Superior temporal gyrus (tissue), 1 donor: ENCODE measurements at regions not wholly inside any gene's neighbourhood (a gene's known extent, or its start where the extent isn't known, plus 50 kb on each side); places are given as distances from the start of the nearest gene placed in this dataset.

Source experiments
- DNase-seq: peaks from one replicate; pipeline ENCODE4 v3.0.0-alpha.2; 2016; ENCODE audit errors: extremely low spot score

- DNase-seq = no peak
Observed at GRCh38 chr11:131232261-131232660, 138.2 kb upstream of the NTM start.

- no peak for DNase-seq
Observed at GRCh38 chr11:131234221-131234620, 136.2 kb upstream of the NTM start.

GRCh38 chr11:131235328-131236298, 134.8 kb upstream of the NTM start:
- DNase-seq = no peak

GRCh38 chr11:131240421-131240820, 130.0 kb upstream of the NTM start:
- DNase-seq = no peak

- no peak for DNase-seq
Observed at GRCh38 chr11:131242476-131243000, 127.9 kb upstream of the NTM start.

- DNase-seq = no peak
Observed at GRCh38 chr11:131246156-131246555, 124.3 kb upstream of the NTM start.

- peak; percentile 84 for DNase-seq
Observed at GRCh38 chr11:131246663-131247062, 123.8 kb upstream of the NTM start.

GRCh38 chr11:131248588-131248987, 121.8 kb upstream of the NTM start:
- DNase-seq = no peak

- DNase-seq = no peak
Observed at GRCh38 chr11:131253142-131253655, 117.2 kb upstream of the NTM start.

GRCh38 chr11:131253656-131254151, 116.7 kb upstream of the NTM start:
- DNase-seq = no peak

- no peak for DNase-seq
Observed at GRCh38 chr11:131254254-131254653, 116.2 kb upstream of the NTM start.

- DNase-seq = no peak
Observed at GRCh38 chr11:131274233-131274632, 96.2 kb upstream of the NTM start.

GRCh38 chr11:131275580-131275979, 94.8 kb upstream of the NTM start:
- DNase-seq = peak; percentile 33

- peak; percentile 85 for DNase-seq
Observed at GRCh38 chr11:131278472-131278871, 91.9 kb upstream of the NTM start.

- no peak for DNase-seq
Observed at GRCh38 chr11:131279654-131280384, 90.6 kb upstream of the NTM start.

- DNase-seq = no peak
Observed at GRCh38 chr11:131281316-131281715, 89.1 kb upstream of the NTM start.

- no peak for DNase-seq
Observed at GRCh38 chr11:131284041-131284440, 86.4 kb upstream of the NTM start.

GRCh38 chr11:131288521-131289091, 81.8 kb upstream of the NTM start:
- no peak for DNase-seq

- no peak for DNase-seq
Observed at GRCh38 chr11:131290185-131290584, 80.2 kb upstream of the NTM start.

GRCh38 chr11:131295986-131296385, 74.4 kb upstream of the NTM start:
- peak; percentile 73 for DNase-seq

- DNase-seq = no peak
Observed at GRCh38 chr11:131297441-131297840, 73.0 kb upstream of the NTM start.
